ENCODE measurements at regions not wholly inside any gene's neighbourhood (a gene's known extent, or its start where the extent isn't known, plus 50 kb on each side); places are given as distances from the start of the nearest gene placed in this dataset.

GRCh38 chr2:129901754-129902415, 77.6 kb upstream of the RAB6C start:
- DNase-seq (ENCODE audit: low read depth) = no peak

- DNase-seq (ENCODE audit: low read depth) = no peak
These were observed 76.5 kb upstream of the RAB6C start for GRCh38 chr2:129902731-129903585.

GRCh38 chr2:129903586-129904425, 75.7 kb upstream of the RAB6C start:
- no peak for DNase-seq (ENCODE audit: low read depth)

GRCh38 chr2:129904532-129905446, 74.7 kb upstream of the RAB6C start:
- DNase-seq (ENCODE audit: low read depth) = no peak

DNA sequence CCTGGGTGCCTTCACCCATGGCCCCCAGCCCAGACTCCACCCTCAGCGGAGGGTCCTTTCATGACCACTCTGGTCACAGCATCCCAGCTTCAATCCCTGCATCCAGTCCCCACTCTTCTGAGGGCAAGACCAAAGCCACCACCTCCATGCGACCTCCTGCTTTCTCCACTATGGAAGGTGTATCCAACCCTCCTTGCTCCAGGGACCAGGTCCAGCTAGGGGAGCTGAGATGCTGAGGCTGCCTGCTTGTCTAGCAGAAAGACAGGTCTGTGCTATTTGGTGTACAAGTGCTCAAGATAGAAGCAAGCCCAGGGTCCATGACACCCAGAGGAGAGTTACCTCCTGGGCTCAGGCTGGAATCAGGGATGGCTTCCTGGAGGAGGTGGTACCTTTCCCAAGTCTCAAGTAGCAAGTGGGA, 73.8 kb upstream of the RAB6C start:
- no peak for DNase-seq (ENCODE audit: low read depth)

GRCh38 chr2:129906139-129906860, 73.2 kb upstream of the RAB6C start:
- DNase-seq (ENCODE audit: low read depth) = no peak

DNA sequence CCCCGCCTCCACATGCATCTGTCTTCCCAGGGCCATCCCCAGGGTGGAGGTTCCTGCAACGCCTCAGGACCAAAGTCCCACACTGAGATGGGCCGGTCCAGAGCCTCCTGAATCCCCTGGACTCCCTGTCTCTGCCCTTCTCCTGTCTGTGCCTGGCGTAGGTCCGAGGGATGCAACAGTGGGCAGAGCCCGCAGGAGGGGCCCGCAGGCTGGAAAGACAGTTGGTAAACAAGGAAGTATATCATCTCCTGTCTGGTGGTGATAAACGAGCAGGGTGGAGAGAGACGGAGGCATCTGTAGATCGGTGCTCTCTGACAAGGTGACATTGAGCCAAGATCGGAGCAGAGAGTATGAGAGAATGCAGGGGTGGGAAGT, 72.6 kb upstream of the RAB6C start:
- no peak for DNase-seq (ENCODE audit: low read depth)

DNA sequence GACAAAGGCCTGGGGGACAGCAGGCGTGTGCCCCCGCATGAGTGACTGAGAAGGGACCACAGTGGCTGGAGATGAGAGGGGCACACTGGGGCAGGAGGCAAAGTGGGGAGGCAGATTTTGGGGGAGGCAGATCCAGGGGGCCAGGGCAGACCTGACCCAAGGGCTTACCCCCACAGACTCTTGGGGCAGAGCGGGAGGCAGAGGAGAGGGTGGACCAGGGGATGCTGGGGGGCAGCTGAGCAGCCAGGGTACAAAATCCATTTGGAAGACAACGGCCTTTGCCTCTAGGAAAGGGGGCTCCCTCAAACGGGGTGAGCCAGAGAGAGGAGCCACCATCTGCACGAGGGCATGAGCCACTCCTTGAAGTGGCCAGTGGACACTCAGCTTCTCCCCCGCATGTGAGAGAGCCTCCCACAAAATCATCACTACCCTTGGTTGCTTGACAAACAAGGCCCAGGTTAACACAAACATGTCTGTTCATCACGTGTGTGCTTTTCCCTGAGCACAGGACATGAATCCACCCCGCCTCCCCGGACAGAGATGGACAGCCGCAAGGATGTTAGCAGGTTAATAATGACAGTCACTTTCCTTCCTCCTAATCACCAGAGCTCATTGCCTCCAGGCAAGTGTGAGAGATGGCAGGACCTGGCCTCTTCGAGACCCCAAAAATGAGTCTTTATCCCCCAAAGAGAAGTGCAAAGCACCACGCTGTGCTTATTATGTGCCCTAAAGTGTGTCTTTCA, 72.0 kb upstream of the RAB6C start:
- DNase-seq (ENCODE audit: low read depth) = no peak

DNA sequence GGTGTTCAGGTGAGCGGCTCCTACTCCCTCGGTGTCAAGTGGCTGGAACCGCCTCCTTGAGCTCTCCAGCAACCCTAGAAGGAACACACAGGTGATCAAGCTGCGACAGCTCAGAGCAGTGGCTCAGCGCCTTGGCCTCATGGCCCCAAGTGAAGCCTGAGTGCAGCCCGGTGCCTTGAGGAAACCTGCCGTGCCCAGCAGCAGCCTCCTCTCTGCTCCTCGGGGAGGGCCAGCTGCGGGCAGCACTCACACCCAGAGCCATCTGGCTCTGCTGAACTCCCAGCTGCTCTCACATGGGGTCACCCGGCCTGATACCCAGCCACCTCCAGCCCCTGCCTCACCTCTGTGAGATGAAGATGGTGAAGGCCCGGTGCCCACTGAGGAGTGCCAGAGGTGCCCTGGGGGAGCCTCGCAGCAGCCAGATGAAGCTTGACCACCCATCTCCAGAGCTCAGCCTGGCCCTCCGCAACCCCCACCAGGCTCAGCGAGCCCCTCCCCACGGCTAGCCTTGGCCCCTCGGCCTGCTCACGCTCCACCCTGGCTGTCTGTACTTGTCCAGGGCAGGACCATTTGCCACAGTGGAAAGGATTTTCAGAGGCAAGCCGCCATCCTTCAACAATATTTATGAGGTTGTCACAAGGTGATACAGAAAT, 70.6 kb upstream of the RAB6C start:
- no peak for DNase-seq (ENCODE audit: low read depth)

- no peak for DNase-seq (ENCODE audit: low read depth)
These were observed 69.6 kb upstream of the RAB6C start for GRCh38 chr2:129909651-129910418.

DNA sequence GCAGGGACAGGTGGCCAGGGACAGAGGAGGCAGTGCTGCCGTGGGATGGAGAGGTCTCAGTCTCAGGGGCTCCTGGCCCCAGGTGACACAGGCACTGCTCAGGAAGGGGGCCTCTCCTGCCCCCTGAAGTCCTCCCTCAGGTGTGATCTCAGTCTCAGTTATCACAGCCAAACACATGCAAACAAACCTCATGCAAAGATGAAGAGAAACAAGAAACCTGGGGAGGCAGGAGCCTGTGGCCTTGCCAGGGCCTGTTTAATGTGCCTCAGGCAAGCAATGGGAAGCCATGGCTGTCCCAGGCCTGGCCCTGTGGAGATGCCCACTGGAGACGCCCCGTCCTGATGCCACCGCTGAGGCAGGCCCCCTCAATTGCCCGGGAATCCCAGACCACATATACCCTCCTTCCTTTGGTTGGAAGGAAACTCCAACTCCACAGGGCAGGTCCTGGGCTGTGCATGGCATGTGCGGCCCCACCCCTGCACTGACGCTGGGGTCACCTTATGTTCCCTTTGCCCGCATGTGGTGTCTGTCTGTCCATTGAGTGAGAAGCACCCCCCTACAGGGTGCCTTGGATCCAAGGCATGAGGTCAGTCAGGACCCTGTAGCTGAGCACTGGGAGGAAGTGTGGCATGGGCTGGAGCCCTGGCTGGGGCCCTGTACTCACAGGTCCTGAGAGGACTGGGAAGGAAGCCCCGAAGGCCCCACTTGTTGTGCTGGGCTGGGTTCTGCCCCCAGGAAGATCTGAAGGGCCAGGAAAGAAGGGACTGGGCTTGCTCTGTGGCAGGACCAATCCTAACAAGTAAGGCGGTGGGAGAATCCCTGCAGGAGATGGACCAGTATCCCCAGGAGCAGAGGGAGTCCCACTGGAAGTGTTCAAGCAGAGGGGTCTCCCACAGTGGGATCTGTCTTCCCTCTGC, 68.8 kb upstream of the RAB6C start:
- no peak for DNase-seq (ENCODE audit: low read depth)

- no peak for DNase-seq (ENCODE audit: low read depth)
These were observed 68.0 kb upstream of the RAB6C start for GRCh38 chr2:129911363-129912065.

- DNase-seq (ENCODE audit: low read depth) = no peak
These were observed 67.2 kb upstream of the RAB6C start for GRCh38 chr2:129912066-129912820.

GRCh38 chr2:129912871-129913694, 66.4 kb upstream of the RAB6C start:
- no peak for DNase-seq (ENCODE audit: low read depth)

DNA sequence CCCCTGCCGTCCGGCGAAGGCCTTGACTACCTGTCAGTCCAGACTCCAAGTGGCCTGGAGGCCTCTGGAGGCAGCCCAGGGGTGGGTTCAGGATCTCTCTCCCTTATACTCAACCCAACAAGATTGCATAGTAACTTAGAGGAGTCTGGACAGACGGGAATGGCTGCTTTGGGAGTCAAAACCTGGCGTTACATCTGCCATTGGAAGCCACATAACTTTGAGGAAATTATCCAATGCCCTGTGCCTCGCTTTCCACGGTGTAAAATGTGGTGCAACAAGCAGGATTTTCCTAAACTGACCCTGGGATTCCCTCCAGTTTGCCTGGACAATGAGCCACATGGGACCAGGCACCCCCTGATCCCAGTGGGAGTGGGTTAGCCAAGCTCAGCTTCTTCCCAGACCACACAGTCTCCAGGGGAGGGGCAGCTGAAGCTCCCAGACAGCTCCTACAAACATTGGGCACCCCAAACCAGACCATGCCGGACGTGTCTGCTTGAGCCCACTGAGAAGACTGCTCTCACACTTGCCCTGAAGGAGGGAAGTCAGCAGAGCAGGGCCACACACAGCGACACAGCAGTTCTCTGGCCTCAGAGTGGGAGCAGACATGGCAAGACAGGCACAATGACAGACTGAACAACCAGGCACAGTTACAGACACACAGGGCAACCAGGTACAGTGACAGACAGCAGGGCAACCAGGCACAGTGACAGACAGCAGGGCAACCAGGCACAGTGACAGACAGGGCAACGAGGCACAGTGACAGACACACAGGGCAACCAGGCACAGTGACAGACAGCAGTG, 65.6 kb upstream of the RAB6C start:
- no peak for DNase-seq (ENCODE audit: low read depth)

Measured in amniotic epithelial cell (primary cell).